DMS53 treated with DMSO at 0.1 percent for 48 hours (cell line): ENCODE measurements at regions not wholly inside any gene's neighbourhood (a gene's known extent, or its start where the extent isn't known, plus 50 kb on each side); places are given as distances from the start of the nearest gene placed in this dataset.
"Not testable (repeated sequence)": the region's sequence is repeated elsewhere in the genome, so short reads cannot be mapped to it uniquely, and the experiment has no call there.

Source experiments
- DNase-seq: peaks from one replicate; lab custom pipeline; 2025; ENCODE audit not compliant: unreplicated experiment; lab: John Stamatoyannopoulos, UW

DNA sequence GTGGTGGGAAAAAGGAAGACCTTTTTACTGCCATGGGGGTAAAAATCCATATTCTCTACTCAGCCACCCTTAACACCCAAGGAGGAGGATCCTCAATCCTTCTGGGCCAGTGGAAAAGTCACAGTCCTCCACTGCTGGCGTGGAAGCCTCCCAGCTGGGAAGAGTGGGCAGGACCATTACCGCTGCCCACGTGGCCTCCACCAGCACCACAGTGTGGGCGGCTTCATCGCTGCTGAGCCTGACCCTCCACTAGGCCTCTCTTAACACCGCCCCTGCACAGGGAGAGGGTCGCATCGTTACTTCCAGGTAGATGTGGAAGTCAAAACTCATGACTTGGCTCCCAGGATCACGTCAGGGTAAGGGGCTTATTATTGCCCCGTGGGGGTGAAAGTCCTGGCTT is 656.5 kb downstream of the SUCLG1 start:
- DNase-seq: no peak

DNA sequence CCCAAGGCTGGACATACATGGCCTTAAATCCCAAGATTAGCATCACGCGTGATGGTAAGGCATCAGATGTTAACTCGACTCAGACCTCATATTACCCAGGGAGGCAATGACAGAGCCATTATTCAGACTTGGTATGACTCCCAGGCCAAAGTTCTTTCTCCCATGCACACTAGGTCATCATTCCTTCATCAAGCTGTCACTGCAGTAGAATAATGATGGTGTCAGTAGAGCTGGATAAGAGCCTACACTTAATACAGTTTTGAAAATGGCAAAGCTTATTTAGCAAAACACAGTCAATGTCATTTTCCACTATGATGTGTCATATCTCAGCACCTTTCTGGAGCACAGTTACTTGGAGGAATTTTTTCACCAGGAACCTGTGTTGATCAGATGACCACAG is 663.3 kb downstream of the SUCLG1 start:
- DNase-seq: no peak

DNA sequence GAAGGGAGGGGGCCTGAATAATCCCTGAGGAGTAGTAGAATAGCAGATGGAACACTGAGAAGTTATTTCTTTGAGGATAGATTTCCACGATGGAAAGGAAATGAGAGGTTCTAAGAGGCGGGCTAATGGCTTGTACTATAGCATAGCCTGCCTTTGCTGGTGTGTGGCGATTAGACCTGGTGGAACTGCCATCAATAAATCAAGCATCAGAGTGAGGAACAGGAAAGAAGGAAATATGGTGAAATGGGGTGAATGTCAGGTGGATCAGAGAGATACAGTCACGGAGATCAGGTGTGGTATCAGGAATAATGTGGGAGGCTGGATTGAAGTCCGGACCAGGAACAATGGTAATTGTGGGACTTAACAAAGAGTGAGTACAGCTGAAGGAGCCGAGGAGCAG is 668.6 kb downstream of the SUCLG1 start:
- DNase-seq: not testable (repeated sequence)

DNA sequence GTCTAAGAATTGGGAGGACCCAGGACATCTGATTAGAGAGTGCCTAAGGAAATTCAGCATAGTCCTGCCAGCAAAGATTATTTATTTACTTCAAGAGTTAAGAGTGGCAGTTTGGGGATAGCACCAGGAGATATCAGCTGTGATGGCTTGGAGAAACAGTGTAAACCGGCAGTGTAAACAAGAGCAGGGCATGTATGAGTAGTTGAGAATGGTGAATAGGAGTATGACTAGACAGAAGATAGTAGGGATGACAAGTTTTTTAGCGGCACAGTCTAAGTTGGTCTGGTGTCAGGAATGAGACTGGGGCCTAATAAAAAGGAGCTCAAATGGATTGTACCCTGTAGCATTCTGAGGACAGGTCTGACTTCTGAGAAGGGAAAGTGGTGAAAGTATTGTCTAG is 669.4 kb downstream of the SUCLG1 start:
- not testable (repeated sequence) for DNase-seq

DNA sequence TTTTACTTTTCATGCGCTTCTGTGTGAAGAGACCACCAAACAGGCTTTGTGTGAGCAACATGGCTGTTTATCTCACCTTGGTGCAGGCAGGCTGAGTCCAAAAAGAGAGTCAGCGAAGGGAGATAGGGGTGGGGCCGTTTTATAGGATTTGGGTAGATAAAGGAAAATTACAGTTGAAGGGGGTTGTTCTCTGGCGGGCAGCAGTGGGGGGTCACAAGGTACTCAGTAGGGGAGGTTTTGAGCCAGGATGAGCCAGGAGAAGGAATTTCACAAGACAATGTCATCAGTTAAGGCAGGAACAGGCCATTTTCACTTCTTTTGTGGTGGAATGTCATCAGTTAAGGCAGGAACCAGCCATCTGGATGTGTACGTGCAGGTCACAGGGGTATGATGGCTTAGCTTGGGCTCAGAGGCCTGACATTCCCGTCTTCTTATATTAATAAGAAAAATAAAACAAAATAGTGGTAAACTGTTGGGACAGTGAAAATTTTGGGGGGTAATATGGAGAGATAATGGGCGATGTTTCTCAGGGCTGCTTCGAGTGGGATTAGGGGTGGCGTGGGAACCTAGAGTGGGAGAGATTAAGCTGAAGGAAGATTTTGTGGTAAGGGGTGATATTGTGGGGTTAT is 670.0 kb downstream of the SUCLG1 start:
- not testable (repeated sequence) for DNase-seq

DNA sequence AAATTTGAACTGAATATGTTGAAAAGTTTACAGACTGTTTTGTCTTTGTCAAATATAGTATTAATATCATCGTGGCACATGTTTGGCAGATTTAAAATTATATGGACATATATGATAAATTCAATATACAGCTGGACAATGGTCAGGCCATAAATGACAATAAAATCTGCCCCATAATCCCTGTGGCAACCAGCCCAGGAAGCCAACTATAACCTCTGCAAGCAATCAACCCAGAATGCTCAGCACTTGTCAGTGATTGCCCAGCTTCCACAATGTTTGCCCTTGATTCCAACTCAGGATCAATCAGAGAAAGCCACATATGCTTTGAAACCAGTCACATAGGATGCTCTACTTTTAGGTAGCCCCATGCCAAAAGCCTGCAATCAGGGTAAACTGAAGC is 671.9 kb downstream of the SUCLG1 start:
- DNase-seq: no peak

DNA sequence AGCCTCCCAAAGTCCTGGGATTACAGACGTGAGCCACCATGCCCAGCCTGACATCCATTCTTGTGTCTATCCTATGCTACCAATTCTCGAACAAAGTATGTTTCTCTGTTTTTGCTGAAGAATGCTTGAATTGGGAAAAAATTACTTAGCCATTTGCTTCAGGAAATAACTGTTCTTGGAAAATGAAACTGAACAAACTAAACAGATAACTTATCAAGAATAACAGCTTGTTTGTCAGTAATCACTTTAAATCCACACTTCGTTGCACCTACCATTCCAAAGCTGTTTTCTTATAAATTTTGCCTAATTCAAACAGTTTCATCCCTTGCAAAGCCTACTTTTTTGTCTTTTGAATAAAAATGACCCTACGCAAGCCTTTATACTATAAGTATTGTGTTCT is 672.9 kb downstream of the SUCLG1 start:
- DNase-seq: no peak

DNA sequence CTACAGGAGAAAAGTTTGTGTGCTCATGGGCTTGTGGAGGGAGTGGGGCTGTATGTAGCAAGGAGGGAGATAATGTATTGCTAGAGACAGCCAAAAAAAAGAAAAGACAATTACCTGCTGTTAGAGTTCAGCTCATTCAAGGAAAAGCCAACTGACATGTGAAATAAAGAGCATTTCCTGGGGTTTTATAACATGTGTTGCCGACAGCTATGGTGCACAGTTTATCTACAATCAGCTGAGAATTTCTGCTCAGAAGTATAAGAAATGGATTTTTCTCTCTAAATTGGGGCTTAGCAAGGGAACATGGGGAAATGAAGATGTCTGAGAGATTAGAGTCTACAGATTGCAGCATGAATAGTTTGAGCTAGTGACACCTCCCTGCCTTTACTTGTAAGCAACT is 674.1 kb downstream of the SUCLG1 start:
- DNase-seq: no peak

DNA sequence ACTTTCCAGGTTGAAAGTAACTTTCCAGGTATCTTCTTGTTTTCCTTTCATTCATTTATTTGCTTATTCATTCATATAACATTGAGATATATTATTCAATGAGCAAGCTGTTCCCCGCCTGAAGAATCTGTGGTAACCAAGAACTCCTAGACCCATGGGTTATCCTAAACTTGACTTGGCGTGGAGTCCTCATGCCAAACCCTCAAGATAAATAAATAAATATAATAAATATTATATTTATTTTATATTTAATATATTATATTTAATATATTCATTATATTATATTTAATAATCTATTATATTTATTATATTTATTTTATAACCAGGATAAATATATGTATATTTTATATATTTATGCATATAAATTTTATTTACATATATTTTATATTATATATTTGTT is 674.8 kb downstream of the SUCLG1 start:
- no peak for DNase-seq

DNA sequence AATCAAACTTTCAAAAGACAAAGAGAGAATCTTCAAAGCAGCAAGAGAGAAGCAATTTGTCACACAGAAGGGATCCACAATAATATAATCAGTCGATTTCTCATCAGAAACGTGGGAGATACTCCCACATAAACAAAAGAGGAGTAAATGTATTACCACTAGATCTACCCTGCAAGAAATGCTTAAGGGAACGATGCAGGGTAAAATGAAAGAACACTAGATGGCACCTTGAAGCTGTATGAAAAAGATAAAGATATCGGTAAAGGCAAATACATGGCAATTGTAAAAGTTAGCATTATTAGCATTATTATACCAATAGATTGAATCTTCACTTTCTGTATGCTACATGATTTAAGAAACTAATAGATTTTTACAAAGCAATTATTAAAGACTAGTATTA is 677.0 kb downstream of the SUCLG1 start:
- no peak for DNase-seq

DNA sequence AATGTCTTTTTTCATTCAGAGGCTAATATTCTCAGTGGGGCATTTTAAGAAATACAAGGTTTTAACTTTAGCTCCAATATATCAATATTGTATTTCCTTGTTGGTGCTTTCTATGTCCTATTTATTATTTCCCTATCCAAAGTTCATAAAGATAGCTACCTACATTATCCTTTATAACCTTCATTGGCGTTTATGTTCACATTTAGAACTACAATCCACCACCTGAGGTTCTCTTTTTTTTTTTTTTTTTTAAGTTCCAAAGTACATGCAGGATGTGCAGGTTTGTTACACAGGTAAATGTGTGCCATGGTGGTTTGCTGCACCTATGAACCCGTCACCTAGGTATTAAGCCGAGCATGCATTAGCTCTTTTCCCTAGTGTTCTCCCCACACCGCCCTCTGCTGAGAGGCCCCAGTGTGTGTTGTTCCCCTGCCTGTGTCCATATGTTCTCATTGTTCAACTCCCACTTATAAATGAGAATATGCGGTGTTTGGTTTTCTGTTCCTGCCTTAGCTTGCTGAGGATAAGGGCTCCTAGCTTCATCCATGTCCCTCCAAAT is 694.6 kb downstream of the SUCLG1 start:
- no peak for DNase-seq

DNA sequence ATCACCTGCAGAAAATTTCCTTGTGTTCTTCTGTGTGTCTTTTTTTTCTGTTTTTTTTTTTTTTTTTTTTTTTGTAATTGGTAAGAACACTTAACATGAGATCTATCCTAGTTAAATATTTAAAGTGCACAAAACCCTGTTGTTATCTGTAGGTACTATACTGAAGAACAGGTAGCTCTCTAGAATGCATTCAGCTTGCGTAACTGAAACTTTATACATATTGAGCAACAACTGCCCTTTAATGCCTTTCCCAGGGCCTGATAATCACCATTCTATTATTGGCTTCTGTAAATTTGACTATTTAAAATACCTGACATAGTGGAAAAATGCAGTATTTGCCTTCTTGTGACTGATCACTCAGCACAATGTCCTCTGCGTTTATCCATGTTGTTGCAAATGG is 701.8 kb downstream of the SUCLG1 start:
- no peak for DNase-seq

DNA sequence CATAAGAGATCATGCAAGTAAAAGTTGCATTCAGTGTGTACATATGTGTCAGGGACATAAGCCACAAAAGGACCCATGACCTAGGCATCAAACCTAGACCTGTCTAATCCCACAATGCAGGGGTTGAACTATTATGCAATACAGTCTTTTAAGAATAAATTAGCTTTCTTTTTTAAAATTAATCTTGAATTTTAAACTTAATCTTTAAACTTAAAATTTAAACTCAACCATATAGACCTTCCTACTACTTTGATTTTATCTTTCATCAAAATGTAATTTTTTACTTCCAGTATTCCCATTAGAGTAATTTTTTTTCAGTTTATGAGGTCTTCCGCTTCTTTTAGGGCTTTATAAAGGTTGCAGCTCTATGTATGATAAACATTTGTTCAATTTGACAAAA is 702.9 kb downstream of the SUCLG1 start:
- DNase-seq: no peak

DNA sequence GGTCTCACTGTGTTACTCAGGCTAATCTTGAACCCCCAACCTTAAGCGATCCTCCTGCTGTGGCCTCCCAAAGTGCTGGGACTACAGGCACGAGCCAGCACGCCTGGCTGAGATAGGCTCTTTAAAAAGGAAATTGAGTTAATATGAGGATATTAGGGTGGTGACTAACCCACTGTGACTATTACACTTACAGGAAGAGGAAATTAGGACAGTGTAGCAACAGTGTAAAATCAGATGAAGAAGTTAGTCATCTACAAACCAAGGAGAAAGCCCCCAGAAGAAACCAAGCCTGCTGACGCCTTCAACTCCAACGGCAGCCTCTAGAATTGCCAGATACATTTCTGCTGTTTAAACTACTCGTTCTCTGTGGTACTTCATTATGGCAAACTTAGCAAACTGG is 711.9 kb downstream of the SUCLG1 start:
- DNase-seq: no peak

DNA sequence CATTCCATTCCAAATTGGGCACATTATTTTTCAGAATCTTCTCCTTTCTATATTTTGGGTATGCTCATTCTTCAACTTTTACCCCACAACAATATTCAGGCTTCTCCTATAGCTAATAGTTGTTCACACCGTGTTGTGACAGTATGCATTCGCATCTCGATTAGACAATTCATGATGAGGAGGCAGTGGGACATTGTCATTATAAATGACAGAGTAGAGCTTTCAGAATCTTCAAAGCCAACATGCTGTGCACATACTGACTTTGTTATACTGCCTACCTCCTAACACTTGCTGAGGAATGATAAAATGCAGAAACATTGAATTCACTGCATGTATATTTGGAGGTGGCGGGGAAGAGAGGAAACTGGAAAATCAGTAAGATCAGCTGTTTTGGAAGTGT is 714.2 kb downstream of the SUCLG1 start:
- DNase-seq: no peak

DNA sequence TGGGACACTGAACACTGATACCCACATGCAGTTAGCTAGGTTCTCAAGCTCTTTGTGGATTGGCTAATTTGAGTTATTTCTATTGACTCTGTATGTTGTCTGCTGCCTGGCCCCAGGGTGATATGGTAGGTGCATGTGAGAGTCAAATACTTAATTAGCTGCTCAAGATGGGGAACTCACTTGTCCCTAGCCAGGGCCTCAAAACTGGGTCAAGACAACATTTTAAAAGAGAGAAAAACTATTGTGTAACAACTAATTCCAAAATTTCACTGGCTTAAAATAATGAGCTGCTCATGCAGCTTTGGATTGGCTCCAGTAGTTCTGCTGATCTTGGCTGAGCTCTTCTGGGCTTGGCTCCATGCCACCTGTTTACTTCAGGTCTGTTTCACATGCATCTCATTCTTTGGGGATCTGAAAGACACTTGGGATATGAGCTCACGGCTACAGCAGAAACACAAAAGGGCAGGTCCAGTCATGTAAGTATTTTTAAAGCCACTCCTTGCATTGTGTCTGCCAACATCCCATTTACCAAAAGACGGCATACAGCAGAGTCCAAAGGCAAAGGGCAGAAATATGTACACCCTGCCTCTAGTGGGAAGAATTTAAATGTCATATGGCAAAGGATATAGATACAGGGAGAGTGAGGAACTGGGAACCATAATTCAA is 716.8 kb downstream of the SUCLG1 start:
- DNase-seq: no peak

DNA sequence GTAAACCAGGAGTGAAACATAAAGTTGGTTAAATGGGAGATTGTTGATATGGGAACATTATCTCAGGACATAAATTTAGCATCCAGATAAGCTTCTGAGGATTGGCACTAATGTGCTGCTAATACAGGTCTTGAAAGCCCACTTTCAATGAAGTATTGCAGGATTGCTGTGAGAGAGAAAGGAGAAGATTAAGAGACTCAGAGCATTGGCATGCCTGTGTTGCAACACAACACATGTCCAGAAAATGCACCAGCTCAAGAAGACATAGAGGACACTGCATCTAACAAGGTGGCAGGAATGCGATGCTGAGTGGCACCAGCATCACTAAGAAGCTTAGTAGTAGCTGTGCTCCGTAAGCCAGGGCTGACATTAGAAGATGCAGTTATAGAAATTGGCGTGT is 728.9 kb downstream of the SUCLG1 start:
- DNase-seq: no peak

DNA sequence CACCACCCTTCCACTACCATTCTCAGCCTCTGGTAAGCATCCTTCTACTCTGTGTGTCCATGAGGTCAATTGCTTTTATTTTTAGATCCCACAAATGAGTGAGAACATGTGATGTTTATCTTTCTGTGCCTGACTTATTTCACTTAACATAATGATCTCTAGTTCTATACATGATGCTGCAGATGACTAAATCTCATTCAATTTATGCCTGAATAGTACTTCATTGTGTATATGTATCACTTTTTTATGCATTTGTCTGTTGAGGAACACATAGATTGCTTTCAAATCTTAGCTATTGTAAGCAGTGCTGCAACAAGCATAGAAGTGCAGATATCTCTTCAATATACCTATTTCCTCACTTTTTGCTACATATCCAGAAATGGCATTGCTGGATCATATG is 733.3 kb downstream of the SUCLG1 start:
- peak; percentile 39 for DNase-seq

DNA sequence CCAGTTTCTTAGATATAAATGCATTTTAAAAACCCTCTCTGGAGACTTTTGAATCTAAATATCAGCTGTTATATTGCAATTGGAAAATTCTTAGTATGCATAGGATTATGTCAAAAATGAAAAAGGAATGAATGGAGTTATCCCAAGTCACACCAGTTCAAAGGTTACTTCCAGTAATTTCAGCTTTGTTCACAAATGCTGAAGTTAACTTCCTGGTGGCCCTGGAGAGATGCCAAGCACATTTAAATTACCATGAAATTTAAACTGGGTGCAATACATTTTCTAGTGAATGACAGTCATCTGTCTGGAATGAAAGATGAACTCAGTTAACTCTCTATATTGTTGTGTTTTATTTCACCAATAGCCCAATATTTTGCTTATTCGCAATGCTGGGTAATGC is 753.9 kb downstream of the SUCLG1 start:
- DNase-seq: no peak

DNA sequence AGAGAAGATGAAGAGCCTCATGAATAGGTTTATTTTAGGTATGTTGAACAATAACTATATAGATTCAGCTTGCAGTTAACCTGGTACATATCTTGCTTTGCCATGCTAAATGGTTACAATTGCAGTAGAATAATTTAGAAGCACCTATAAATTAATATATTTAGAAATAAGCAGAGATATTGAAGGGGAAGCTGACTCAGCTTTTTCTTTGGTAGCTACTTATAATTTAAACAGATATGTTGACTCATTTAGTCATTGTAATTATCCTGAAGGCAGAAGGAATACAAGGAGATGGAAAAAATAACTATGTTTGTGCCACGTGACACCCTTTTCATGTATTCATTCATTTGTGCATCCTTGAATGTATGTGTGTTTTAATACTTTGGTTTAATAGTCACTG is 755.5 kb downstream of the SUCLG1 start:
- DNase-seq: no peak

DNA sequence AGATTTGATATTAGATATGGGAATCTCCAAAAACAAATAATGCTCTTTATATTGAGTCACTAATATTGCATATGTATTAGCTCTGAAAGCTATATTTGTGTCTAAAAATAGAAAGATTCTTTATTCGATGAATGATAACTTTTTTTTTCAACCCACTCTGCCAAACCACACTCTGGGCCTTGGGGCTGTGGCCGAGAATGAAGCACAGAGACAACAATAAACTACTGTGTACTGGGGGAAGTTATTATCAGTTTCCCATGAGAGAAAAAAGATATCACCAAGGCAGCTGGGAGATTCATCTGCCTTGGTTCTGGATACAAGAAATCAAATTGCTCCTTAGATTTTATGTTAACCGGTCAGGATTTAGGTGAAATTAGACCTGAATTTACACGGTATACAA is 762.2 kb downstream of the SUCLG1 start:
- DNase-seq: no peak

DNA sequence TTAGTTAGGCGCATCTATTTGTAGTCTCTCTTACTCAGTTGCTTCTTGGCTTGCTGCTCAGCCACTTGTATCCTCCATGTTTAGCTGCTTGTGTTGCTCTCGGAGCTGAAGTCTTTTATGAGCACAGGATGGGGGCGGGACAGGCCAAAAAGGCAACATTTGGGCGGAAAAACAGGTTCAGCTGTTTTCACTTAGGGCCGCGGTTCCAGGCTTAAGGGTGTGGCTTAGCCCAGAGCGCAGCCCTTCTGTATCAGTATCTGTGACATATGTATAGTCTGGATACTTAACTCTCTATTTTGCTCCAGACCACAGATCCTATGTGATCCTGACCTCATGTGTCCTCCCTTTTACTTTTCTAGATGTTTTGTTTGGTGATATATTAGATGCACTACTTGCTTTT is 763.5 kb downstream of the SUCLG1 start:
- no peak for DNase-seq

DNA sequence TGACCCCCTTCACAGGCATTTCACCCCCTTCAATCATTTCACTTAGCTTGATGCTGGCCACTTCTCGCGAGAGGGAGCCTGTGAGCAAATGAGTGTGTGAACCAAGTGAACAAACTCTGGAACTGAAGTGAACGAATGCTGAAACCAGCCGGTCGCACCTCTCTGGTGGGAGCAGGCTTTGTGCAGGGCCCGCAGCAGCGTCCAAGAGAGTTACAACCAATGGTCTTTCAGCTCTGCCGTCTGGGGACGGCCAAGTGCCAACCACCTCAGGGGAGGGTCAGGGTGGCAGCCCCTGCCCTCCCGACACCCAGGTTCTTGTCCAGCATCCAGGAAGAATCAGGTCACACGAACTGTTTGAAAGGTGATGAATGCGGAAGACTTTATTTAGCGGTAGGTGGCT is 764.0 kb downstream of the SUCLG1 start:
- DNase-seq: no peak
